ENCODE measurements at regions not wholly inside any gene's neighbourhood (a gene's known extent, or its start where the extent isn't known, plus 50 kb on each side); places are given as distances from the start of the nearest gene placed in this dataset.
A peak's percentile ranks its signal among the peaks of the same experiment; 100 is the strongest.

GRCh38 chr6:87936065-87936464 is 111.6 kb upstream of the SPACA1 start:
- DNase-seq (ENCODE audit: low read depth in 2 of 2): no peak

GRCh38 chr6:87935196-87935595 is 112.4 kb upstream of the SPACA1 start:
- no peak for DNase-seq (ENCODE audit: low read depth in 2 of 2)

DNA sequence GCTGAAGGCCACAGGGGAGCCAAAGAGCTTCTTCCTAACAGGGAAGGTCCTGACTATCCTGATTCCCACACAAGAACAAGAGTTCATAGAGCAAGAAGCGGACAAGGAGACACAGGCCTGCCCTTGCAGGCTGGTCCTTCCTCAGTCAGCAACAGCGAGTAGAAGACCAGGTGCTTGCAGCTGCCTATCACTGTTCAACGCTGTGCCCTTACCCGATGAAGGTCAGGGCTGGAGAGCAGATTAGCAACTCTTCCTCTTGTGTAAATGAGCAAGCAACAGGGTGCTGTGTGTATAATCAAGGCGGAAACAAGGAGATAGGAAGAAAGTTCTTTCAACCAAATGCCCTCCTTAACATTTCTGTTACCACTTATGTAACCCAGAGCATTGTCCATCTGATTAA is 115.3 kb upstream of the SPACA1 start:
- DNase-seq (ENCODE audit: low read depth in 2 of 2): no peak

DNA sequence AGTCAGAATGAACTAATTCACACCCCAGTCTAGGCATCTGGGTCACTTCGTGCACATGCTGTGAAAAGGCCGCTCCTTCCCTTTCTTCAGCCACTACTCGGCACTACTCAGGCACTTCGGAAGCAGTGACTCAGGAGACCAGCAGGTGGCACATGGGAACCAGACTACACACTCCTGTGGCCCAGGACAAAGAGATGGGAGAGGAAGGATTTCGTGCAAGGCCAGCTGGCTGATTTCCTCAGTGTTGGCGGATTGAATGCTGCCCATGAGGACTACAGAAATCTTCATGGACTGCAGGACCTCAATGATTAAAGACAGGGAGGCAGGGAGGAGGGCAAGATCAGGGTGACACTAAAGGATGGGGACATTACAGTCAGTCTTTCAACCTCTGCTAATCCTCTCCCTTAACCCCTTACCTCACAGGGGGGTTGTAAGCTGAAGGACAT is 117.8 kb upstream of the SPACA1 start:
- DNase-seq (ENCODE audit: low read depth in 2 of 2): peak in 1 of 2 donors; percentile 29

DNA sequence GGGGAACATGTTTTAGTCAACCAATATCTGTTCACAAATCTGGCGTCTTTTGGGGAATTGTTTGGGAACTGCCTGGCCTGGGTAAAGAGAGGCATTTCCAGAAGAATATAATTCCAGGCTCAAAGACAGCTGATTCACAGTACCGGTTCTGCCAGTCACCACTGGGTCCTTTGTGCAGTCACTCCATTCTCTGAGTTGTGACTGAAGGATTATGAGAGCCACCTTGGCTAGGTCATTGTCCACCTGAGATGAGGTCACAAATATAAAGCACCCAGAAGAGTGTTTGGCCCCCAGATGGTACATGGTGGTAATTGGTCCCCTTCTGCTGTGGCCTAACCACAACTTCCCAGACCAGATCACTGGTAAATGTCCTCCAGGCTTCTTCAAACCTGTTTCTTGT is 121.0 kb upstream of the SPACA1 start:
- no peak for DNase-seq (ENCODE audit: low read depth in 2 of 2)

- DNase-seq (ENCODE audit: low read depth in 2 of 2): no peak
Measured at GRCh38 chr6:87926072-87926471, 121.6 kb upstream of the SPACA1 start.

DNA sequence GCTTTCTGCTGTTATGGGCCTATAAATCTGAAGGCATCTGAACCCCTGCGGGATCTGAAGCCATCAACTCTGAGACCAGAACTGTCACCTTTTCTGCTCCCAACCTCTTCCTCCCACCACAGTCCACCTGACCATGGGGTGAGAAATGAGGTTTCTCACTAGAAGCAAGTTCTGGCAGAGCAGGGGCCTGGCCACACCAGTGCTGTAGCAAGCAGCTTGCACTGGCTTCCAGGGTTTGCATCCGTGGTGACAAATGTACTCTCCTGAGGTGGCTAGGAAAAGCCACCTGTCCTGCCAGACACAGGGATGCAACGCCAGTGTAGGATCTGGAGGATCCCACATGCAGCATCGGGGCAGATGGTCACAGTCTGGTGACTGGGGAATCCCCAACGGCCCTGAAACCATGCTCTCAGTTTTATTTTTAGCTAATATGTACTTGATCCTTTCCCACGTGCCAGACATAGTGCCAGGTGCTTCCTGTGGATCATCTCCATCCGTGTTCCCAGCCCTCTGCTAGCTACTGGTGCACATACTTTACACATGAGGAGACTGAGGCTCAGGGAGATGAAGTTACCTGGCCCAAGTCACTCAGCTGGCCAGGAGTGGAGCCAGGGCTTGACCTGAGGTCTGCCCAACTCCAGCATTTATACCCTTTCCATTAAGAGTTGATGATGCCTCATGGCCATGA is 122.1 kb upstream of the SPACA1 start:
- DNase-seq (ENCODE audit: low read depth in 2 of 2): no peak

DNA sequence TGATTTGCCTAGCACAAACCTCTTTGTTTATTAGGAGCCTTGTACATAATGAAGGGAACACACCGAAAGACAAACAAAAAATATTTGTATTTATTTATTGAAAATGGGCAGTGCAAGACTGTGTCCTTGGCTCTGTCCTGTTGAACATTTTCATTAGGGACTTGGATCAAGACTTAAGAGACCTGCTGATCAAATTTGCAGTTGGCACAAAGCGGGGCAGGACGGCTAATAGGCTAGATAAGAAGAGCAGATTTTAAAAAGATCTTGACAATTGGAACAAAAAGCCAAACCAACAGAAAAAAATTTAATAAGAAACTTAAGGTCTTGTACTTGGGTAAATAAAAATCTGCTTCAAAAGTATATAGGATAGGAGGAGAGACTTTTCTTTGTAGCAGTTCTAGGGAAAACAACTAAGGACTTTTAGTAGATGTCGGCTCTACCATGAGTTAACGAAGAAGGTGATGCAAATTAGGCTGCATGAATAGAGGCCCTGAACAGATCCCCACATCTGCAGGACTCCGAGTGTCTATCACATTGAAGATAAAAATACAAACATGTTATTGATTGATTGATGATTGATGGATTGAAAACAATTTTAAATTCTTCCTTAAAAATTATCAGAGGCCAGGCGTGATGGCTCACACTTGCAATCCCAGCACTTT is 124.1 kb upstream of the SPACA1 start:
- no peak for DNase-seq (ENCODE audit: low read depth in 2 of 2)

GRCh38 chr6:87922947-87923330 is 124.7 kb upstream of the SPACA1 start:
- no peak for DNase-seq (ENCODE audit: low read depth in 2 of 2)

GRCh38 chr6:87922196-87922946 is 125.3 kb upstream of the SPACA1 start:
- DNase-seq (ENCODE audit: low read depth in 2 of 2): no peak

DNA sequence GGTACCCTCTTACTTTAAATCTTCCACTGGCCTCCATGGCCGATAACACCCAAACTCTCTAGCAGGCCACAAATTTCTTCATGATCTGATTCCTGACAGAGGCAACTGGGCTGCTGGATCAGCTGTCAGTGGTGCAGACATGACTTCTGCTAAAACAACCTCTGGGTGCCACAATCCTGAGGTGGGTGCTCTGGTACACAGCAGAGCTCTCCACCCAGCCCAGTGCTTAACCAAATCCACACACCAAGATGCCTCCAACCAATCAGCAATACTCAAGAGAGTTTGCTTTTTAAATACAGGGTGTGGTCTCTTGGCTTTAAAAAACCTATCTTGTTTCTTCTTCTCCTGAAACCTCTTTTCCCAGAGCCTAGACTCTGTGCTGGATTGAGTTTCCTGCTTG is 126.6 kb upstream of the SPACA1 start:
- DNase-seq (ENCODE audit: low read depth in 2 of 2): no peak

DNA sequence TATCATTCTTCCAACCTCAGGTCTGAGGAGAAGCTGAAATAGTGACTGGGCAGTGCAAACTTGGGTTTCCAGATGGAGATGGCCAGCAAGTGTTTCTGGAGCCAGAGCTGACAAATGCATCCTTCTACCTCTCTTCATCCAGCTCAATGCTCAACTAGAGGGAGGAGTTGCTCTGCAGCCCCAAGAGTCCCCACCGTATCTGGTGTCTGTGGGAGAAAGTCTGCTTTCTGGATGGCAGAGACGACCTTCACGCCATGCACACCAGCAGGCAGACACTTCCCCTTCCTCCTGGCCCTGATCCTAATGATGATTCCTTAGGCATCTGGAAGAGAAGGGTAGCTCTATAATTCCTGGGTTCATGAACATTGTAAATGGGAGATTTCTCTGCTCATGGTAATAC is 127.4 kb upstream of the SPACA1 start:
- no peak for DNase-seq (ENCODE audit: low read depth in 2 of 2)

- DNase-seq (ENCODE audit: low read depth in 2 of 2): no peak
Measured at GRCh38 chr6:87919416-87919815, 128.2 kb upstream of the SPACA1 start.

GRCh38 chr6:87919001-87919400 is 128.6 kb upstream of the SPACA1 start:
- no peak for DNase-seq (ENCODE audit: low read depth in 2 of 2)

DNA sequence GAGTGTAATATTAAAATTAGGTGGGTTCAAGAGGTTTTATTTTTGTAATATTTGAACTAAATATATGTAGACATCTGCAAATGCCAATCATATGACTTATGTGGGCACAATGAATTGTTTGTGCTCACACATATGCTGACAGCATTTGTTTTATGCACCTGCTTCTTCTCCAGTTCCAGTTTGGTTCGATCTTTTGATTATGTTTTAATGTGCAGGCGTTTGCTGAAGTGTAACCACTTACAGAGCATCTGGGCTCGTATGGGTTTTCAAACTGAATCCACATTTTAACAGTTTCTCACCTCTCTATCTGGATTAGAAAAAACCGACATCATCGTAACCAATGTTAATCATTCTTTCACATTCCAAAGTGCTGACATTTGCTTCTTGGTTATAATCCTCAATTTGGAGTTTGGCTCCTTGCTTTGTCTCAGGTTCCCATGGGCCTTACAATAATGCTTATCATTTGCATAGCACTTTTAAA is 129.1 kb upstream of the SPACA1 start:
- no peak for DNase-seq (ENCODE audit: low read depth in 2 of 2)

GRCh38 chr6:87917886-87918285 is 129.8 kb upstream of the SPACA1 start:
- DNase-seq (ENCODE audit: low read depth in 2 of 2): no peak

GRCh38 chr6:87916446-87916845 is 131.2 kb upstream of the SPACA1 start:
- DNase-seq (ENCODE audit: low read depth in 2 of 2): no peak

DNA sequence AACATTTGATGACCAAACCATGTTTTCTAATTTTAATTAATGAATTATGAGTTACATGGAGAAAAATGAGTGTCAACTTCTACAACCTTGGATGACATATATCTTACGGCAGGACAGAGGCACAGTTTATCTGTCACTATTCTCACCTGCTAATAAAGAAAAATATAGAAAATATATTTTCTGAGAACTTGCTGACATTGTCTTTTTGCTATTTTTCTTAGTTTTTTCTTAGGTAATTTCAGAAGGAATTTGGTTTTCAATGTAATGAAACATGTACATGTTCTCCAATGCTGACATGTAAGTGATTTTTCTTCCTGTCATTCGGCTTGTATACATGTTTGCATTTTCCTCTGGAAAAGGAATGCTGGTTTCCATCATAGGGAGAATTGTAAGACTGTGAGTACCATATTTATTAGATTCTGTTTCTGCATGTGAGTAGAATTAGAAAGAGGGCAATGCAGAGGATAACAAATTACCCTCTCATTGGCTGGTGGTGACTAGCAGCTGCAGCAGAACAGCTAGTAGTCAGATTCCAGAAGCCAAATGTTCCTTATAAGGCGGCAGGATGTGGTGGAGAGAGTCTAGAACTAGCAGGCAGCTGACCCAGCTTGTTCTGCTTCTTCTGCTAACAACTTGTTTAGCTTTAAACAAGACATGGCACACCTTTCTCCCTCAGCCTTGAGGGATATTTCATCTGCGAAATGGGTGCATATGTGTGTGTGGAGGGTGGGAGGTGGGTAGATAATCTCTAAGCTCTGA is 132.8 kb upstream of the SPACA1 start:
- DNase-seq (ENCODE audit: low read depth in 2 of 2): no peak

DNA sequence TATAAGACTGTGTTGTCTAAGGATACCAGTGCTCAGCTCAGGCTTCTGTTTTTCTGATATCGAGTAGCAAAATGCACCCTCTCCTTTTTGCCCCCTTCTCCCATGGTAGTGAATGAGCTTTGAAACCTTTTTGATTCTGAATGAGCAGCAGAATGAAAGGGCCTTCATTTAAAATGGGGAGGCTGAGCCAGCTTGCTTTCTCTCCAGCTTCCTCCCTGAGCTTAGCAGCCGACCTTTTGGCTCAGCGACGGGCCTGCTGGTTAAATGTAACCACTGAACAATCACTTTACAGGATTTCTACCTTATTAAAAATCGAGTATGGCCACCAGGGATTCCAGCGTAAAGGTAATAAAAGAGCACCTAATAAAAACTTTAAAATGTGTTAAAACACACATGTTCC is 133.7 kb upstream of the SPACA1 start:
- no peak for DNase-seq (ENCODE audit: low read depth in 2 of 2)

GRCh38 chr6:87912102-87912501 is 135.5 kb upstream of the SPACA1 start:
- DNase-seq (ENCODE audit: low read depth in 2 of 2): no peak

- peak; percentile 43 to 59 for DNase-seq (ENCODE audit: low read depth in 2 of 2)
Measured at GRCh38 chr6:87909849-87910248, 137.8 kb upstream of the SPACA1 start.
